CD14-positive monocyte (primary cell): ENCODE measurements at regions not wholly inside any gene's neighbourhood (a gene's known extent, or its start where the extent isn't known, plus 50 kb on each side); places are given as distances from the start of the nearest gene placed in this dataset.
A peak's percentile ranks its signal among the peaks of the same experiment; 100 is the strongest.

Experiments
- DNase-seq, 3 donors: peaks; one replicate each; pipeline ENCODE4 v3.0.0-alpha.2; 2011 to 2022
- H2AFZ ChIP-seq: 2 replicates; pipeline ENCODE4 v1.6.0; 2012; ENCODE audit warnings: mild to moderate bottlenecking, low read depth, low read length, inconsistent platforms; ENCODE audit not compliant: insufficient read depth, poor library complexity, severe bottlenecking
- H3K27ac ChIP-seq, 2 donors: 1 replicate in 1 of 2; 2 replicates in 1 of 2; pipeline ENCODE4 v1.5.1; 2012 to 2013; ENCODE audit warnings: low read length in 2 of 2, control low read depth in 1 of 2, inconsistent platforms in 1 of 2, low read depth in 1 of 2, mild to moderate bottlenecking in 1 of 2
- H3K27me3 ChIP-seq, 2 donors: one replicate each; pipeline versions ENCODE4 v1.6.0 to v1.6.1; 2011 to 2013; ENCODE audit warnings: low read length in 2 of 2; ENCODE audit not compliant: control insufficient read depth in 2 of 2, insufficient read depth in 2 of 2
- H3K36me3 ChIP-seq, 2 donors: replicated peaks in 1 of 2; 1 replicate in 1 of 2; 2 replicates in 1 of 2; pipeline versions ENCODE4 v1.5.1 to v1.6.1; 2012 to 2013; ENCODE audit warnings: low read length in 2 of 2, control low read depth in 1 of 2, inconsistent platforms in 1 of 2, mild to moderate bottlenecking in 1 of 2; ENCODE audit not compliant: insufficient read depth in 2 of 2, control insufficient read depth in 1 of 2
- H3K4me1 ChIP-seq, 2 donors: 1 replicate in 1 of 2; 2 replicates in 1 of 2; pipeline versions ENCODE4 v1.5.1 to v1.6.1; 2012 to 2013; ENCODE audit warnings: low read length in 2 of 2, control low read depth in 1 of 2, inconsistent platforms in 1 of 2, mild to moderate bottlenecking in 1 of 2, moderate library complexity in 1 of 2; ENCODE audit not compliant: insufficient read depth in 2 of 2, control insufficient read depth in 1 of 2
- H3K4me2 ChIP-seq: replicated peaks from 2 replicates; pipeline ENCODE3; 2012; ENCODE audit warnings: low read length, moderate library complexity, mild to moderate bottlenecking; ENCODE audit not compliant: poor library complexity, severe bottlenecking; ENCODE audit errors: extremely low read depth
- H3K4me3 ChIP-seq, 3 experiments: fragments of 200-600 bp in 1 of 3; sonication (generic) in 1 of 3; replicated peaks in 1 of 3; 1 replicate in 2 of 3; 2 replicates in 1 of 3; pipeline ENCODE4 v1.5.1; 2011 to 2013; ENCODE audit warnings: low read length in 3 of 3, mild to moderate bottlenecking in 3 of 3, control low read depth in 2 of 3, low read depth in 2 of 3, inconsistent platforms in 1 of 3, moderate library complexity in 1 of 3
- H3K79me2 ChIP-seq: 2 replicates; pipeline ENCODE4 v1.6.0; 2012; ENCODE audit warnings: mild to moderate bottlenecking, control low read depth, inconsistent platforms, low read length, moderate library complexity; ENCODE audit not compliant: insufficient read depth
- H3K9ac ChIP-seq: 2 replicates; pipeline ENCODE4 v1.6.0; 2017; ENCODE audit warnings: low read length, mild to moderate bottlenecking; ENCODE audit not compliant: insufficient read depth, poor library complexity, severe bottlenecking
- H3K9me3 ChIP-seq, 2 donors: replicated peaks in 1 of 2; 1 replicate in 1 of 2; 2 replicates in 1 of 2; pipeline versions ENCODE4 v1.5.1 to v1.6.1; 2012 to 2013; ENCODE audit warnings: low read length in 2 of 2, control low read depth in 1 of 2; ENCODE audit not compliant: control insufficient read depth in 1 of 2, insufficient read depth in 1 of 2
- H4K20me1 ChIP-seq: 2 replicates; pipeline ENCODE4 v1.6.0; 2012; ENCODE audit warnings: mild to moderate bottlenecking, low read length, control low read depth, moderate library complexity; ENCODE audit not compliant: insufficient read depth
- H3K27ac Mint-ChIP-seq, 7 donors: one replicate each; pipeline ENCODE4 v1.8.0; 2020; ENCODE audit warnings: mild to moderate bottlenecking in 7 of 7, mixed read lengths in 7 of 7, moderate library complexity in 6 of 7, inconsistent platforms in 2 of 7
- H3K27me3 Mint-ChIP-seq, 3 donors: one replicate each; pipeline ENCODE4 v1.8.0; 2021 to 2022; ENCODE audit warnings: low read depth in 3 of 3, mild to moderate bottlenecking in 3 of 3, mixed read lengths in 3 of 3, moderate library complexity in 3 of 3, inconsistent platforms in 1 of 3
- H3K36me3 Mint-ChIP-seq, 2 donors: one replicate each; pipeline ENCODE4 v1.8.0; 2020; ENCODE audit warnings: mixed read lengths in 2 of 2, inconsistent platforms in 1 of 2, mild to moderate bottlenecking in 1 of 2
- H3K4me1 Mint-ChIP-seq: one replicate; pipeline ENCODE4 v1.8.0; 2020; ENCODE audit warnings: mild to moderate bottlenecking, mixed read lengths
- H3K4me3 Mint-ChIP-seq, 2 donors: one replicate each; pipeline ENCODE4 v1.8.0; 2020; ENCODE audit warnings: mild to moderate bottlenecking in 2 of 2, mixed read lengths in 2 of 2, moderate library complexity in 1 of 2
- H3K9me3 Mint-ChIP-seq, 7 donors: one replicate each; pipeline ENCODE4 v1.8.0; 2020 to 2022; ENCODE audit warnings: mixed read lengths in 7 of 7, mild to moderate bottlenecking in 6 of 7, moderate library complexity in 6 of 7, inconsistent platforms in 2 of 7
- whole genome bisulfite sequencing: methylation state at CpG from one replicate; pipeline ENCODE4 v1.1.5; 2013; ENCODE audit warnings: missing lambda C conversion rate; ENCODE audit not compliant: insufficient coverage; 5-methylcytosine and 5-hydroxymethylcytosine counted together
- intact Hi-C, 2 donors: fragments of 100-400 bp; cut with micrococcal nuclease; formaldehyde crosslinking; loops; one replicate each; pipeline versions ENCODE4 v1.15.0 to v1.15.1; 2023
- TF ChIP-seq, protein P1 (sequence below): fragments of 200-600 bp; IDR thresholded peaks from one replicate; pipeline ENCODE4 v1.8.0; 2022; ENCODE audit warnings: antibody characterized with exemption, mild to moderate bottlenecking

DNA sequence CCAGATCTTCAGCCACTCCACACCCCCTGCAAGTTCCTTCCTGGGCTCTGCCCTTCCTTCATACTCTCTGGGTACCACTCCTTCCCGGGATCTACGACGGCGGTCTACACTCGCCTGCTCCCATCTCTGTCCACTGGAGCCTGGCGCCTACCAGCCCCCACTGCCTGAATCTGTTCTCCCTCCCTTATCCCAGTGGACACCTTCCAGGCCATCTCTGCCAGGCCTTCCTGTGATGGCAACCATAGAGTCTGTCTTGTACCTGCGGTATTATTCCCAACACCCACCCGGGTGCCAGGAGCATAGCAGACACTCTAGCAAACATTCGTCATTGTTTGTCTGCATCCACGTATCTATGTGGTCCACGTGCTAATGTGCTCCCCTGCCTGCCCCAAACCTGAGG is 140.9 kb downstream of the ZFP36L2 start:
- no peak for DNase-seq
- H3K27me3 ChIP-seq, result no peaks in the 10 kb centered on the region
- TF ChIP-seq, protein P1, sequence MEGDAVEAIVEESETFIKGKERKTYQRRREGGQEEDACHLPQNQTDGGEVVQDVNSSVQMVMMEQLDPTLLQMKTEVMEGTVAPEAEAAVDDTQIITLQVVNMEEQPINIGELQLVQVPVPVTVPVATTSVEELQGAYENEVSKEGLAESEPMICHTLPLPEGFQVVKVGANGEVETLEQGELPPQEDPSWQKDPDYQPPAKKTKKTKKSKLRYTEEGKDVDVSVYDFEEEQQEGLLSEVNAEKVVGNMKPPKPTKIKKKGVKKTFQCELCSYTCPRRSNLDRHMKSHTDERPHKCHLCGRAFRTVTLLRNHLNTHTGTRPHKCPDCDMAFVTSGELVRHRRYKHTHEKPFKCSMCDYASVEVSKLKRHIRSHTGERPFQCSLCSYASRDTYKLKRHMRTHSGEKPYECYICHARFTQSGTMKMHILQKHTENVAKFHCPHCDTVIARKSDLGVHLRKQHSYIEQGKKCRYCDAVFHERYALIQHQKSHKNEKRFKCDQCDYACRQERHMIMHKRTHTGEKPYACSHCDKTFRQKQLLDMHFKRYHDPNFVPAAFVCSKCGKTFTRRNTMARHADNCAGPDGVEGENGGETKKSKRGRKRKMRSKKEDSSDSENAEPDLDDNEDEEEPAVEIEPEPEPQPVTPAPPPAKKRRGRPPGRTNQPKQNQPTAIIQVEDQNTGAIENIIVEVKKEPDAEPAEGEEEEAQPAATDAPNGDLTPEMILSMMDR, result no peak
- Mint-ChIP-seq H3K9me3 (peaks cover 1 to 9% (median 6%) of the 10 kb centered on the region in 7 donors), H3K36me3 (peaks cover 2 to 4% of the 10 kb centered on the region in 2 donors), H3K4me3 (peak overlapping the region in 1 of 2 donors; percentile 2), H3K4me1 (peaks cover 63% of the 10 kb centered on the region), H3K27ac (peak overlapping the region in 5 of 7 donors; percentile 31 to 87 (median 54)), H3K27me3 (peaks cover 0 to 7% (median 0%) of the 10 kb centered on the region in 3 donors)
- peaks cover 3% of the 10 kb centered on the region in 2 donors for H3K9me3 ChIP-seq
- H4K20me1 ChIP-seq, result no peaks in the 10 kb centered on the region
- no peak overlapping the region for H3K27ac ChIP-seq
- H3K4me2 ChIP-seq, result no peak overlapping the region
- no peaks in the 10 kb centered on the region for H3K79me2 ChIP-seq
- intact Hi-C loops, result no loop called here
- 88% methylated on average over 11 of the region's 11 CpGs for WGBS
- H3K4me1 ChIP-seq, result peaks cover 56% of the 10 kb centered on the region in 2 donors
- no peaks in the 10 kb centered on the region for H3K36me3 ChIP-seq
- H3K4me3 ChIP-seq, result no peak overlapping the region
- H2AFZ ChIP-seq, result no peak overlapping the region
- no peak overlapping the region for H3K9ac ChIP-seq

DNA sequence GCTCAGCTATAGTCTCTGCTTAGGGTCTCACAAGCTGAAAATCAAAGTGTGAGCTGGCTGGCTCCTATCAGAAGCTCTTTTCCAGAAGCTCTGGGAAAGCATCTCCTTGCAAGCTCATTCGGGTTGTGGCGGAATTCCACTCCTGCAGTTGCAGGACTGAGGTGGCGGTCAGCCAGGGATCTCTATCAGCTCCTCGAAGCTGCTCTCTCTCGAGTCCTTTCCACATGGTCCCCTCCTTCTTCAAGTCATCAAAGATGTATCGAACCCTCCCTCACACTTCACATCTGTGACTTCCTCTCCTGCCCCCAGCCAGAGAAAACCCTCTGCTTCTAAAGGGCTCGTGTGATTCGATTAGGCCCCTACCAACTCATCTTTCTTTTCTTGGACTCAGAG is 141.7 kb downstream of the ZFP36L2 start:
- Mint-ChIP-seq H3K27ac (peak overlapping the region in 2 of 7 donors; percentile 26 to 64), H3K27me3 (peaks cover 0 to 7% (median 0%) of the 10 kb centered on the region in 3 donors), H3K36me3 (peaks cover 2 to 3% of the 10 kb centered on the region in 2 donors), H3K4me3 (peak overlapping the region in 1 of 2 donors; percentile 7), H3K4me1 (peaks cover 71% of the 10 kb centered on the region), H3K9me3 (peaks cover 0 to 3% (median 0%) of the 10 kb centered on the region in 7 donors)
- H3K9me3 ChIP-seq, result no peaks in the 10 kb centered on the region
- H3K27ac ChIP-seq, result no peak overlapping the region
- no peaks in the 10 kb centered on the region for H3K79me2 ChIP-seq
- H3K4me3 ChIP-seq, result no peak overlapping the region
- no peaks in the 10 kb centered on the region for H4K20me1 ChIP-seq
- H3K4me1 ChIP-seq, result peaks cover 56 to 64% of the 10 kb centered on the region in 2 donors
- no peak overlapping the region for H2AFZ ChIP-seq
- intact Hi-C loops, result no loop called here
- WGBS, result 74% methylated on average over 5 of the region's 8 CpGs
- no peak overlapping the region for H3K4me2 ChIP-seq
- TF ChIP-seq, protein P1, result no peak
- H3K36me3 ChIP-seq, result no peaks in the 10 kb centered on the region
- H3K27me3 ChIP-seq, result no peaks in the 10 kb centered on the region
- DNase-seq, result no peak
- no peak overlapping the region for H3K9ac ChIP-seq
